Frontal cortex (tissue), 3 donors: ENCODE measurements at regions not wholly inside any gene's neighbourhood (a gene's known extent, or its start where the extent isn't known, plus 50 kb on each side); places are given as distances from the start of the nearest gene placed in this dataset.
"Not testable (repeated sequence)": the region's sequence is repeated elsewhere in the genome, so short reads cannot be mapped to it uniquely, and the experiment has no call there.

ENCODE experiments used
- DNase-seq, 2 donors: peaks; one replicate each; pipeline ENCODE4 v3.0.0; 2012; ENCODE audit warnings: low spot score in 2 of 2
- FAIRE-seq: peaks from 2 replicates; lab custom pipeline; 2012; peaks lifted over from hg19 to GRCh38; lab: Jason Lieb, UNC
- donor health status: control.
- donor health status: control.
- donor health status: control.

GRCh38 chr6:71665931-71666330, 220.4 kb upstream of the RIMS1 start:
- DNase-seq (no peak), FAIRE-seq (no peak)

GRCh38 chr6:71672876-71673275, 213.5 kb upstream of the RIMS1 start:
- DNase-seq (no peak), FAIRE-seq (no peak)

- no peak for DNase-seq
These were observed 211.0 kb upstream of the RIMS1 start for GRCh38 chr6:71675386-71675785.

GRCh38 chr6:71676298-71676697, 210.1 kb upstream of the RIMS1 start:
- no peak for FAIRE-seq
- no peak for DNase-seq

More at GRCh38 chr6:71675386-71675785, 211.0 kb upstream of the RIMS1 start:
- FAIRE-seq, result no peak

- FAIRE-seq (no peak), DNase-seq (no peak)
These were observed 208.3 kb upstream of the RIMS1 start for GRCh38 chr6:71678091-71678490.

GRCh38 chr6:71681234-71681867, 205.0 kb upstream of the RIMS1 start:
- no peak for FAIRE-seq

GRCh38 chr6:71686021-71686677, 200.2 kb upstream of the RIMS1 start:
- FAIRE-seq, DNase-seq: not testable (repeated sequence)

More at GRCh38 chr6:71681234-71681867, 205.0 kb upstream of the RIMS1 start:
- no peak for DNase-seq

- DNase-seq, result no peak
- FAIRE-seq, result no peak
These were observed 187.6 kb upstream of the RIMS1 start for GRCh38 chr6:71698702-71699101.

GRCh38 chr6:71706523-71706922, 179.8 kb upstream of the RIMS1 start:
- DNase-seq (no peak), FAIRE-seq (no peak)

GRCh38 chr6:71707059-71707458, 179.3 kb upstream of the RIMS1 start:
- FAIRE-seq, result no peak
- DNase-seq, result no peak

GRCh38 chr6:71720705-71721104, 165.6 kb upstream of the RIMS1 start:
- FAIRE-seq (no peak), DNase-seq (no peak)

- no peak for DNase-seq
- FAIRE-seq, result no peak
These were observed 164.7 kb upstream of the RIMS1 start for GRCh38 chr6:71721642-71722041.

- no peak for FAIRE-seq
- no peak for DNase-seq
These were observed 163.6 kb upstream of the RIMS1 start for GRCh38 chr6:71722736-71723135.

- DNase-seq, result no peak
- FAIRE-seq, result no peak
These were observed 161.8 kb upstream of the RIMS1 start for GRCh38 chr6:71724456-71725125.

GRCh38 chr6:71725126-71725470, 161.3 kb upstream of the RIMS1 start:
- FAIRE-seq (no peak), DNase-seq (no peak)

- no peak for FAIRE-seq
- DNase-seq, result no peak
These were observed 160.2 kb upstream of the RIMS1 start for GRCh38 chr6:71726121-71726520.

GRCh38 chr6:71727632-71728294, 158.6 kb upstream of the RIMS1 start:
- DNase-seq (no peak), FAIRE-seq (no peak)

GRCh38 chr6:71730284-71730683, 156.1 kb upstream of the RIMS1 start:
- FAIRE-seq (no peak), DNase-seq (no peak)

GRCh38 chr6:71733970-71734899, 152.1 kb upstream of the RIMS1 start:
- FAIRE-seq, result no peak
- no peak for DNase-seq

GRCh38 chr6:71737953-71738352, 148.4 kb upstream of the RIMS1 start:
- FAIRE-seq (no peak), DNase-seq (no peak)
